ENCODE measurements at regions not wholly inside any gene's neighbourhood (a gene's known extent, or its start where the extent isn't known, plus 50 kb on each side); places are given as distances from the start of the nearest gene placed in this dataset.
"Not testable (repeated sequence)": the region's sequence is repeated elsewhere in the genome, so short reads cannot be mapped to it uniquely, and the experiment has no call there.

DNA sequence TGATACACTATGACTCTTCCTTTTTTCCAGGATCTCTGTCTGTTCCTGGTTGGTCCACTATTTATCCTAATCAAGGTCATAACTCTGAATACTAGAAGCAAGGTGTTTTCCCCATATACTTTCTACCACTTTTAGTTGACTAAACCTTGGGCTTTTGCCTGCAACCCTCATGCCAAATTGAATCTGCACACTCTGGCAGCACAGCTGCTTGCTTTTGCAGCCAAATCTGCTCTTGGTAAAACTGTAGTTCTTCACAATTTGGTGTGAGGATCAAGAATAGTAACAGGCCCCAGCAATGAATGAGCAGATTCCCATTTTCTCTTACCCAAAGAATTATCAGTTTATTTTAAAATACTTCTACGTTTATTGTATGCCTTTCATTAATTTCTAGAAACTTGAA is 586.5 kb upstream of the CNTN5 start:
- DNase-seq, result no peak

- DNase-seq, result no peak
These were observed 567.4 kb upstream of the CNTN5 start for GRCh38 chr11:98453378-98453777.

GRCh38 chr11:98455500-98456307 is 565.0 kb upstream of the CNTN5 start:
- DNase-seq, result no peak

DNA sequence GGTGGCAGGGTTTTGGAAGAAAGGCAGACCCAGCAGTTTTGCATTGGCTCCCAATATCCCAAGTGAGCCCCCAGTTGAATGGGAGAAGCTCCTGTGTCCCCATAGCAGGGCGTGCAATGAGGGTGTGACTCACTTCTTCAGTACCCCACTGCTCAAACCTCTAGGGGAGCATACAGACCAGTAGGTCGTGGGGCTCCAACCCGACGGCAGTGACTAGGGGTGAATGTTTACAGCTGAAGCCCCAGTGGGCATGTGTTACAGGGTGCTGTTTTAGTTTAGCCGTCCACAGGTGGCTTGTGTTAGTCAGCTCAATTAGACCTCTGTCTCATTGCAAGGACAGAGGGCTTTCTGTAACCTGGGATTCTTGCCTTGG is 564.5 kb upstream of the CNTN5 start:
- no peak for DNase-seq

- no peak for DNase-seq
These were observed 525.7 kb upstream of the CNTN5 start for GRCh38 chr11:98495016-98495415.

GRCh38 chr11:98495601-98496000 is 525.1 kb upstream of the CNTN5 start:
- DNase-seq, result no peak

DNA sequence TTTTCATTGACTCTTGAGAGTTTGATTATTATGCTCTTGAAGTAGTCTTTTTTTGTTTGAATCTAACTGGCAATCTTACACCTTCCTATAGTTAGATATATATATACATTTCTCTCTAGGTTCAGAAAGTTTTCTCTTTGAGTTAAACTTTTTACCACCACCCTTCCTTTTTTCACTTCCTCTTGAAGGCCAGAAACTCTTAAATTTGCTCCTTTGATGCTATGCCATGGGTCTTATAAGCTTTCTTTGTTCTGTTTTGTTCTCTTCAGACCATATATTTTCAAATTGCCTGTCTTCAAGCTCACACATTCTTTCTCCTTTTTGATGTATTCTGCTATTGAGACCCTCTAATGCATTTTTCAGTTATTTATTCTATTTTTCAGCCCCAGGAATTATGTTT is 513.5 kb upstream of the CNTN5 start:
- DNase-seq, result no peak

- no peak for DNase-seq
These were observed 507.8 kb upstream of the CNTN5 start for GRCh38 chr11:98512938-98513337.

- no peak for DNase-seq
These were observed 489.2 kb upstream of the CNTN5 start for GRCh38 chr11:98531576-98531975.

DNA sequence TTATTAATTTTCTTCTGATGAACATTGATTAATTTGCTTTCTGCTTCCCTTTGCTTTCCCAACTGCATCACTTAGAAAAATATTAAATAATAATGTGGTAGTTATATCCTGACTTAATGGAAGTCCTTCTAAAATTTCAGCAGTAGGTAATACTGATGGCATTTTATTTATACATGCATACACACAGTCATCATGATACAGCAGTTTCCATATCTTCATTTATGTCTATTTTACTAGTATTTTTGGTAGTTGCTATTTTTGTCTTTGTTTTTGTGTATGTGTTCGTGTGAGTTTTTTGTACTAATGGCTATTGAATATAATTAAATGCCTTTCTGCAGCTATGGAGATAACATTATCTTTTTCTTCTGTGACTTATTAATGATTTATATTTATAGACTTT is 484.7 kb upstream of the CNTN5 start:
- no peak for DNase-seq

- DNase-seq, result not testable (repeated sequence)
These were observed 482.4 kb upstream of the CNTN5 start for GRCh38 chr11:98538358-98538757.

DNA sequence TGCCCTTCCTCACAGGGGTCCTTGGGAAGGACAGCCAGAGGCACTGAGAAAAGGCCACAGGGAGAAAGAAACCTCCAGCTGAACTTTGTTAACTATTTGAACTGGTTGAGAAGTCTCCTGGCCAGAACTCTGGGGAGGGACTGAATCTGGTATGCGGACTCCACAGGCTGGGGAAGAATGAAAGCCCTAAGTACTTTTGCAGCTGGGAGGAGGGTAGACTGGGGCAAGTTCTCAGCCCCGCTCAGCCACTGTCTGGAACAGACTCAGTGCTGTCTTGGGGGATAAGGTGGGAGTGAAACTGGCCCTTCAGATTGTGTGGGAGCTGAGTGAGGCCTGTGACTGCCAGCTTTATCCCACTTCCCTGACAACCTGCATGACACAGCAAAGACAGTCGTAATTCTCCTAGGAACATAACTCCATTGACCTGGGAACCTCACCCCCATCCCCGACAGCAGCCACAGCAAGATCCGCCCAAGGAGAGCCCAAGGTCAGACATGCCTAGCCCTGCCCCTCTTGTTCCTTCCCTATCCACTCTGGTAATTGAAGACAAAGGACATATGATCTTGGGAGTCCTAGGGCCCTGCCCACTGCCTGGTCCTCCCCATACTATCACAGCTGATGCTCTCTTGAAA is 475.1 kb upstream of the CNTN5 start:
- DNase-seq, result no peak

DNA sequence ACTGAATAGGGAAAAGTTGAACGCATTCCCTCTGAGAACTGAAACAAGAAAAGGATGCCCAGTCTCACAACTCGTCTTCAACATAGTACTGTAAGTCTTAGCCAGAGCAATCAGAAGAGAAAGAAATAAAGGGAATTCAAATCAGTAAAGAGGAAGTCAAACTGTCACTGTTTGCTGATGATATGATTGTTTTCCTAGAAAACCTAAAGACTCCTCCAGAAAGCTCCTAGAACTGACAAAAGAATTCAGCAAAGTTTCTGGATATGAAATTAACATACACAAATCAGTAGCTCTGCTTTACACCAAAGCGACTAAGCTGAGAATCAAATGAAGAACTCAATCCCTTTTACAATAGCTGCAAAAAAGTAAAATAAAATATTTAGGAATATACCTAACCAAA is 471.2 kb upstream of the CNTN5 start:
- no peak for DNase-seq

DNA sequence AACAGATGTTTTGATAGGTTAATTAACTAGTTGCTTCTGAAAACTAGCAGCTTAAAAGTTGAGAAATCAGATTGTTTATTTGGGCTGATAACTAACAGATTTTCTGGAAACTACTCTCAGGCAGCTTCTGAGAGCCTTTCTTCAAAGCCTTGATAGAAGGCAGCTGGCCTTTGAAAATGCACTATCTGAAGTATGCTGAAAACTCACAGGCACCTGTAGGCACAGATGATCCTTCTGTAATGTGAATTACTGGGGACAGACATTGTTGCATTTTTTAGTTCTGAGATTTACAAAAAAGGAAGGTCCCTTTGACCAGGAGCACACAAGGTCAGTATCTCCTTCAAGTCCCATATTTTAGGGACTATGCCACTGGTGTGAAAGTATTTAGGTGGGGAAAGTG is 460.8 kb upstream of the CNTN5 start:
- DNase-seq, result no peak

GRCh38 chr11:98561252-98561651 is 459.5 kb upstream of the CNTN5 start:
- no peak for DNase-seq

DNA sequence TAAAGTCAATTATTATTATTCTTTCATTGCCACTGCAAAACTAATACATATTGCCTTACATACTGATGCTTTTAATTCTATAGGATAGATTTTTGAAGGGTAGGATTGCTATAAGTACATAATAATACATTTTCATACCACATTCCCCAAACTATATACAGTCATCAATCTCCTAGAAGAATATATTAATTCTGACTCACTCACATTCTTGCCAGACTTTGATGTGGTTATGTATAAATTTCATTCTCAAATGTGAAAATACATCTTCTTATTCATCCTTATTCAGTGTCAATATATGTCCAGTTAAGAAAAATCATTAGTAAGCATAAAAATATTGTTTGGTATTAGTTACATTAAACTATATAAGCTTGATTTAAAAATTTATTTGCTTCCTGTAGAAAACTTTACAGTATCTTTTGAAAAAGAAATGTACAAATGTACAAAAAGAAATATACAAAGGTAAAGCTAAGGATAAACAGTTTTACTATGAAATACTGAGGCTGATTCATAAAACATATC is 458.8 kb upstream of the CNTN5 start:
- no peak for DNase-seq

GRCh38 chr11:98564233-98564632 is 456.5 kb upstream of the CNTN5 start:
- DNase-seq, result no peak

DNA sequence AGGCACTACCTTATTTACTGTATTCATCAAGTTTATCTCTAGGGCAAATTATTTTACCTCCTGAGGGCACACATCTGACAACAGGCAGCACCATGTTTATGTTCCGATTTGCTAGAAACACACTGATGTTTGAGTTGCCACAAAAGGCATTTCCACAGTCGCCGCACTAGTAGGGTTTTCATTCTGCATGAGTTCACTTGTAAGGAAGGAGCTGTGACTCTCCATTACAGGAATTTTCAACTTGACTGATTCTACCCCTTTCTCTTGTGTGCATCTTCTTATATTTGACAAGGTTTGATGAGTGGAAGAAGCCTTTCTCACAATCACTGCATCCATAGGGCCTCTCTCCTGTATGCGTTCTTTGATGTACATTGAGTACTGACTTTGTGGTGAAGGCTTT is 455.9 kb upstream of the CNTN5 start:
- DNase-seq, result no peak

DNA sequence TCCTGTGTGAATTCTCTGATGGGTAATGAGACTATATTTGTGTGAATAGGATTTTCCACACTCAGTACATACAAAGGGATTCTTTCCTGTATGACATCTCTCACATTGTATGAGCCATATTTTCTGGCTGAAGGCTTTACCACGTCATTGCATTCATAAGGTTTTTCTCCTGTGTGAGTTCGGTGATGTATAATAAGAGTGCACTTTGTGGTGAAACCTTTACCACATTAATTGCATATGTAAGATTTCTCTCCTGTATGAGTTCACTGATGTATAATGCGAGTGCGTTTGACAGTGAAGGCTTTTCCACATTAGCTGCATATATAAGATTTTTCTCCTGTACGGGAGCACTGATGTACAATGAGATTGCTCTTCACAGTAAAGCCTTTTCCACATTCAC is 455.4 kb upstream of the CNTN5 start:
- no peak for DNase-seq

- no peak for DNase-seq
These were observed 453.8 kb upstream of the CNTN5 start for GRCh38 chr11:98566978-98567377.

DNA sequence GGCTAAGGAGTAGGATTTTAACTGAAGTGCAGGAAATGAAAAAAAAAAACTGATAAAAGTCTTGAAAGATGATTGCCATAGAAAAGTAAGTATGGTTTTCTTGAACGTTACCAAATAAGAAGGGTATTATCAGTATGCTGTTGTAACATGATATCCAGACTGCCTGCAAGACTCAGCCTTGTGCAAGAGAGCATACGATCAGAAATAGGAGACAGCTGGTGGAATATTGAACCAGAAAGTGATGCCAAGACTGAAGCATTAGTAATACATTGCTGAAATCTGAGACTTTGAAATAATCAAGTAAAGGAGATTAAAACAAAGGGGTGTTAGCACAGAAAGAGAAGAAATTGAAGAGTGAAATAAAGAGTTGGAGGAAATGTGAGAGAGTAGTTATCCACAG is 452.7 kb upstream of the CNTN5 start:
- DNase-seq, result no peak

- no peak for DNase-seq
These were observed 447.8 kb upstream of the CNTN5 start for GRCh38 chr11:98572941-98573340.

DNA sequence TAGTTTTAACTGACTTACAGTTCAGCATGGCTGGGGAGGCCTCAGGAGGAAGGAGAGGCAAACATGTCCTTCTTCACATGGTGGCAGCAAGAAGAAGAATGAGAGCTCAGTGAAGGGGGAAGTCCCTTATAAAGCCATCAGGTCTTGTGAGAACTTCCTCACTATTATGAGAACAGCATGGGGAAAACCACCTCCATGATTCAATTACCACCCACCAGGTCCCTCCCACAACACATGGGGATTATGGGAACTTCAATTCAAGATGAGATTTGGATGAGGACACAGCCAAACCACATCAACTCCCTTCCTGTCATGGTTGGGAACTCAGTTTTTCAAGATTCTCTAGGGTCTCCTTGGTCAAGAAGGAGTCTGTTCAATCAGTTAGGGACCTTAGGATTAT is 432.9 kb upstream of the CNTN5 start:
- DNase-seq, result no peak

DNA sequence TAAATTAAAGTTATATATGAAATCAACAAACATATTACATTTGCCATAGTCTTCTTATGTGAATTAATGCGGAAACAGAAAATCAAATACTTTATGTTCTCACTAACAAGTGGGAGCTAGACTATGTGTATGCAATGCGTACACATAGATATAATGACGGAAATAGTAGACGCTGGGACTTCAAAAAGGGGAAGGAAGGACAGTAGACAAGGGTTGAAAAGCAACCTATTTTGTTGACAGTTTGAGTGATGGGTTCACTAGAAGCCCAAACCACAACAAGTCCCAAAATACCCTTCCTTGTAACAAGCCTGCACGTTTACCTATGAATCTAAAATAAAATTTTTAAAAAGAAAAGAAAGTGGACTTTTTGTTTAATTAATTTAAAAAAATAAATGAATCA is 430.8 kb upstream of the CNTN5 start:
- no peak for DNase-seq

DNA sequence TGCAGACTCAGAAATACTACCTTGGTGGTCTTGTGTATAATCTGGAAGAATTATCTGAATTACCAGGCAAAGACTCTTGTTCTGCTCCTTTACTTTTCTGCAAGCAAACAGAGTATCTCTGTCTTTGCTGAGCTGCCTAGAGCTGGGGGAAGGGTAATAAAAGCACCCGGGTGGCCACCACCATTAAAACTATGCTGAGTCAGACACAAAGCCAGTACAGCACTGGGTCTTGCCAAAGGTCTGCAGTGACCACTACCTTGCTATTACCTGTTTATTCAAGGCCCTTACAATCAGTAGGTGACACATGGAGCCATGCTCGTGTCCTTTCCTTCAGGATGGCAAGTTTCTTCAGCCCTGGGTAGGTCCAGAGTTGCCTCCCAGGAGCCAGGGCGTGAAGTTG is 420.6 kb upstream of the CNTN5 start:
- no peak for DNase-seq
